HK-2 (cell line): ENCODE measurements at regions not wholly inside any gene's neighbourhood (a gene's known extent, or its start where the extent isn't known, plus 50 kb on each side); places are given as distances from the start of the nearest gene placed in this dataset.

ENCODE experiments used
- DNase-seq: peaks from one replicate; pipeline ENCODE4 v3.0.0-alpha.2; 2018; ENCODE audit not compliant: unreplicated experiment

- DNase-seq: no peak
Observed at GRCh38 chr11:106457727-106458126, 380.3 kb downstream of the AASDHPPT start.

GRCh38 chr11:106459135-106459534 is 381.7 kb downstream of the AASDHPPT start:
- no peak for DNase-seq

GRCh38 chr11:106461148-106461691 is 383.8 kb downstream of the AASDHPPT start:
- DNase-seq: no peak

- DNase-seq: no peak
Observed at GRCh38 chr11:106461839-106462545, 384.5 kb downstream of the AASDHPPT start.

GRCh38 chr11:106463154-106463553 is 385.7 kb downstream of the AASDHPPT start:
- DNase-seq: no peak

- DNase-seq: no peak
Observed at GRCh38 chr11:106463796-106464201, 386.3 kb downstream of the AASDHPPT start.

GRCh38 chr11:106464728-106465127 is 387.3 kb downstream of the AASDHPPT start:
- no peak for DNase-seq

- DNase-seq: no peak
Observed at GRCh38 chr11:106466521-106467080, 389.1 kb downstream of the AASDHPPT start.

- no peak for DNase-seq
Observed at GRCh38 chr11:106467501-106467900, 390.0 kb downstream of the AASDHPPT start.

GRCh38 chr11:106468086-106468485 is 390.6 kb downstream of the AASDHPPT start:
- no peak for DNase-seq

- no peak for DNase-seq
Observed at GRCh38 chr11:106468531-106468930, 391.1 kb downstream of the AASDHPPT start.

- no peak for DNase-seq
Observed at GRCh38 chr11:106470230-106470629, 392.8 kb downstream of the AASDHPPT start.

GRCh38 chr11:106471276-106471675 is 393.8 kb downstream of the AASDHPPT start:
- no peak for DNase-seq

- DNase-seq: no peak
Observed at GRCh38 chr11:106473089-106473722, 395.7 kb downstream of the AASDHPPT start.

- DNase-seq: no peak
Observed at GRCh38 chr11:106474274-106474673, 396.8 kb downstream of the AASDHPPT start.

GRCh38 chr11:106475181-106475580 is 397.7 kb downstream of the AASDHPPT start:
- DNase-seq: no peak

GRCh38 chr11:106477776-106478175 is 400.3 kb downstream of the AASDHPPT start:
- DNase-seq: no peak

GRCh38 chr11:106479646-106480045 is 402.2 kb downstream of the AASDHPPT start:
- no peak for DNase-seq

- DNase-seq: no peak
Observed at GRCh38 chr11:106480581-106481190, 403.2 kb downstream of the AASDHPPT start.

GRCh38 chr11:106482917-106483785 is 405.7 kb downstream of the AASDHPPT start:
- DNase-seq: peak; percentile 14

- DNase-seq: no peak
Observed at GRCh38 chr11:106491751-106492150, 414.3 kb downstream of the AASDHPPT start.
